ENCODE measurements at regions not wholly inside any gene's neighbourhood (a gene's known extent, or its start where the extent isn't known, plus 50 kb on each side); places are given as distances from the start of the nearest gene placed in this dataset.
A peak's percentile ranks its signal among the peaks of the same experiment; 100 is the strongest.

DNA sequence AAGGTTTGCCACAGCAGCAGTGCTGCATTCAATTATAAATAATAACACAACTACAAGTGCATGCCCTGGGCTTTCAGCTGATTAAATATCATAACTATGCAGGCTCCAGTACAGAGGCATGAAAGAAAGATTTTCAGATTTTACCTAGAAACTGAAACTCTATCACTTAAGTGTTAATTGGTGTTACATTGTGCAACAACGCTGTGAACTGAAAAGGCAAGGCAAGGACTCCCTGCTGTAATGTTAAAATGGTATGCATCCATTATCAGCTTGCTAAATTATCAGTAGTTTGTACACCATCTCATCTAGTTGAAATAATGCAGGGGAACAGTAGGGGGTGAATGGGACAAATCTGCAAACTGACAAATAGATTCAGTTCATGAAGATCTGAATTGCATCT is 976.7 kb upstream of the MANEA start (continued):
- TF ChIP-seq, protein P1, sequence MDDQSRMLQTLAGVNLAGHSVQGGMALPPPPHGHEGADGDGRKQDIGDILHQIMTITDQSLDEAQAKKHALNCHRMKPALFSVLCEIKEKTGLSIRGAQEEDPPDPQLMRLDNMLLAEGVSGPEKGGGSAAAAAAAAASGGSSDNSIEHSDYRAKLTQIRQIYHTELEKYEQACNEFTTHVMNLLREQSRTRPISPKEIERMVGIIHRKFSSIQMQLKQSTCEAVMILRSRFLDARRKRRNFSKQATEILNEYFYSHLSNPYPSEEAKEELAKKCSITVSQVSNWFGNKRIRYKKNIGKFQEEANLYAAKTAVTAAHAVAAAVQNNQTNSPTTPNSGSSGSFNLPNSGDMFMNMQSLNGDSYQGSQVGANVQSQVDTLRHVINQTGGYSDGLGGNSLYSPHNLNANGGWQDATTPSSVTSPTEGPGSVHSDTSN (IDR thresholded peaks at IDR 0.05) = no peak
- no peak for TF ChIP-seq EZH2phosphoT487 (IDR thresholded peaks at IDR 0.05; ENCODE audit: borderline replicate concordance, low read depth)
- TF ChIP-seq, protein P2, sequence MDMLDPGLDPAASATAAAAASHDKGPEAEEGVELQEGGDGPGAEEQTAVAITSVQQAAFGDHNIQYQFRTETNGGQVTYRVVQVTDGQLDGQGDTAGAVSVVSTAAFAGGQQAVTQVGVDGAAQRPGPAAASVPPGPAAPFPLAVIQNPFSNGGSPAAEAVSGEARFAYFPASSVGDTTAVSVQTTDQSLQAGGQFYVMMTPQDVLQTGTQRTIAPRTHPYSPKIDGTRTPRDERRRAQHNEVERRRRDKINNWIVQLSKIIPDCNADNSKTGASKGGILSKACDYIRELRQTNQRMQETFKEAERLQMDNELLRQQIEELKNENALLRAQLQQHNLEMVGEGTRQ (IDR thresholded peaks at IDR 0.05; ENCODE audit: borderline replicate concordance, low read depth, low read length) = no peak

DNA sequence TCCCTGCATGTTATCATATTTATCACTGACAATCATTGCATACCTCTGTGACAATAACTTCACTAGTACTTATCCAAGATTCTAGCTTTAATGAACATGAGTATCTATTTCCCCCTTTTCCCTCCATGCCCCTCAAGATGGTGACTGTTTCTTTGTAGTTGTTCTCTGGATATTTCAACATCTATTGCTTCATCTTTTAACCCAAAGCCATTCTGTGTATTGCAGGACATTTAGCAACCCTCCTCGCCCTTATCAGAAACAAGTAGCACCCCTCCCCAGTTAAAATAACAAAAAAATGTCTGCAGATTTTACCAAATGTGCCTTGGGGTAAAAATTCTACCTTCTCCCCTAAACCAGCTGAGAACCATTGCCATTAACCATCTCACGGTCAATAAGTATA is 979.8 kb upstream of the MANEA start:
- POLR2A ChIA-PET = no interaction called here
- DNase-seq = no peak
- WGBS (ENCODE audit: low lambda C conversion rate) = 15% methylated on average over 2 of the region's 2 CpGs
- CTCF ChIA-PET = no interaction called here
- Histone ChIP-seq H3K9me3 (no peaks in the 10 kb centered on the region), H3K4me1 (ENCODE audit: control insufficient read depth in 1 of 2, insufficient read depth in 2 of 2, low read depth in 1 of 2, low read length in 1 of 2) (no peaks in the 10 kb centered on the region), H3K79me2 (ENCODE audit: insufficient read depth) (no peaks in the 10 kb centered on the region), H2AFZ (ENCODE audit: low read depth) (no peak overlapping the region), H3K9me2 (no peaks in the 10 kb centered on the region), H3F3A (replicated peaks; ENCODE audit: insufficient read depth) (no peaks in the 10 kb centered on the region), H3K4me3 (ENCODE audit: low read depth in 2 of 2, low read length in 1 of 2) (peak overlapping the region in 1 of 2 experiments; percentile 19; a peak in 1 of 4 replicates), H3K27me3 (ENCODE audit: insufficient read depth) (no peaks in the 10 kb centered on the region), H3K9ac (no peak overlapping the region), H3K36me3 (replicated peaks in 1 of 2; ENCODE audit: control insufficient read depth in 1 of 2, insufficient read depth in 2 of 2, low read length in 1 of 2) (no peaks in the 10 kb centered on the region), H4K20me1 (ENCODE audit: insufficient read depth) (no peaks in the 10 kb centered on the region), H3K4me2 (no peak overlapping the region), H3K27ac (ENCODE audit: low read depth in 2 of 2, low read length in 1 of 2) (no peak overlapping the region)
- TF ChIP-seq, protein P3, sequence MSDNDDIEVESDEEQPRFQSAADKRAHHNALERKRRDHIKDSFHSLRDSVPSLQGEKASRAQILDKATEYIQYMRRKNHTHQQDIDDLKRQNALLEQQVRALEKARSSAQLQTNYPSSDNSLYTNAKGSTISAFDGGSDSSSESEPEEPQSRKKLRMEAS (IDR thresholded peaks at IDR 0.05; ENCODE audit: low read depth) = no peak

DNA sequence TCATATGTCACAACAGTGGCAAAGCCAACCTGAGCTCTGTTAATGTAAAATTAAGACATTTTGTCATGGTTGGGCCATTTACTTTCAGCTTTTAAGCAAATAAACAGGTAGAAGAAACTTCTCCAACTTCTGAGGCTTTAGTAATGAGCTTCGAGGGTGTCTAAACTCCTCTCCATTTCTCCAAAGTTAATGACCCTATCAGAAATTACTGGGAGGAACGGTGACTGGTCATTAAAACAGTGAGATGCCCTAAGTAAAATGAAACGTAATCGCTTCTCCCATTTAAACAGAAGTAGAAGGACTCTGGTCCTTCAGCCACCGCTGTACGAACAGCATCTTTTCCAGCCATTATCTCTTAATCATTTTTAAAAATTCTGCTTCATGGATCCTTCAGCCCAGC is 986.9 kb upstream of the MANEA start:
- ChIA-PET POLR2A (no interaction called here), CTCF (no interaction called here)
- Histone ChIP-seq H3K9me2 (no peaks in the 10 kb centered on the region), H4K20me1 (ENCODE audit: insufficient read depth) (no peaks in the 10 kb centered on the region), H2AFZ (ENCODE audit: low read depth) (no peak overlapping the region), H3K9me3 (no peaks in the 10 kb centered on the region), H3K9ac (no peak overlapping the region), H3K4me3 (ENCODE audit: low read depth in 2 of 2, low read length in 1 of 2) (no peak overlapping the region), H3K4me1 (ENCODE audit: control insufficient read depth in 1 of 2, insufficient read depth in 2 of 2, low read depth in 1 of 2, low read length in 1 of 2) (no peaks in the 10 kb centered on the region), H3K79me2 (ENCODE audit: insufficient read depth) (no peaks in the 10 kb centered on the region), H3F3A (replicated peaks; ENCODE audit: insufficient read depth) (no peaks in the 10 kb centered on the region), H3K27me3 (ENCODE audit: insufficient read depth) (no peaks in the 10 kb centered on the region), H3K27ac (ENCODE audit: low read depth in 2 of 2, low read length in 1 of 2) (no peak overlapping the region), H3K4me2 (no peak overlapping the region), H3K36me3 (replicated peaks in 1 of 2; ENCODE audit: control insufficient read depth in 1 of 2, insufficient read depth in 2 of 2, low read length in 1 of 2) (no peaks in the 10 kb centered on the region)
- 30% methylated on average over 6 of the region's 6 CpGs for WGBS (ENCODE audit: low lambda C conversion rate)
- TF ChIP-seq ELF1 (IDR thresholded peaks at IDR 0.05) (no peak), EZH2phosphoT487 (IDR thresholded peaks at IDR 0.05; ENCODE audit: borderline replicate concordance, low read depth) (no peak), MEF2A (IDR thresholded peaks at IDR 0.05; ENCODE audit: borderline replicate concordance, low read depth) (no peak), FOXM1 (IDR thresholded peaks at IDR 0.05; ENCODE audit: low read depth) (no peak), TEAD4 (IDR thresholded peaks at IDR 0.05; ENCODE audit: borderline replicate concordance, insufficient read depth) (no peak), MXI1 (IDR thresholded peaks at IDR 0.05; ENCODE audit: low read depth, low read length) (no peak), POLR2AphosphoS5 (IDR thresholded peaks at IDR 0.05; ENCODE audit: low read depth, low read length) (no peak), TCF12 (IDR thresholded peaks at IDR 0.05) (no peak), EP300 (IDR thresholded peaks at IDR 0.05; ENCODE audit: borderline replicate concordance in 1 of 2, low read depth in 1 of 2, low read length in 1 of 2) (no peak)
- TF ChIP-seq, protein P1 (IDR thresholded peaks at IDR 0.05) = no peak
- no peak for DNase-seq

Measured in SK-N-SH (cell line).